ENCODE measurements at regions not wholly inside any gene's neighbourhood (a gene's known extent, or its start where the extent isn't known, plus 50 kb on each side); places are given as distances from the start of the nearest gene placed in this dataset.

DNA sequence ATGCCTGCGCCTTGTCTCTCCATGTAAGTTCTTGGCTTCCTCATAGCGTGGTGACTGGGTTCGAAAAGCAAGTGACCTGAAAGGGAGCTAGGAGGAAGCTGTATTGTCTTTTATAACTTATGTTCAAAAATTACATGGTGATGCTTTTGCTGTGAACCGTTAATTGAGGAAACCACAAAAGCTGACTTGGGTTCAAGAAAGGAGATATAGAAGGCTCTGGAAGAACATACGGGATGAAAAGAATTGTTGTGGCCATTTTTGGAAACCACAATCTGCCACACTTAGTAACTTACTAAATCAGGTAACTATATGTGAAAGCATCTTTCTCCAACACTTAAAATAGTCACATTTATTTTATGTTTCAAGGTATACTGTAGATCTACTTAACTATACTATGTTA is 177.0 kb upstream of the RBMS1 start:
- TF ChIP-seq EZH2 (IDR thresholded peaks at IDR 0.05; ENCODE audit: insufficient read depth, low read length), result no peak
- TF ChIP-seq, protein P1, sequence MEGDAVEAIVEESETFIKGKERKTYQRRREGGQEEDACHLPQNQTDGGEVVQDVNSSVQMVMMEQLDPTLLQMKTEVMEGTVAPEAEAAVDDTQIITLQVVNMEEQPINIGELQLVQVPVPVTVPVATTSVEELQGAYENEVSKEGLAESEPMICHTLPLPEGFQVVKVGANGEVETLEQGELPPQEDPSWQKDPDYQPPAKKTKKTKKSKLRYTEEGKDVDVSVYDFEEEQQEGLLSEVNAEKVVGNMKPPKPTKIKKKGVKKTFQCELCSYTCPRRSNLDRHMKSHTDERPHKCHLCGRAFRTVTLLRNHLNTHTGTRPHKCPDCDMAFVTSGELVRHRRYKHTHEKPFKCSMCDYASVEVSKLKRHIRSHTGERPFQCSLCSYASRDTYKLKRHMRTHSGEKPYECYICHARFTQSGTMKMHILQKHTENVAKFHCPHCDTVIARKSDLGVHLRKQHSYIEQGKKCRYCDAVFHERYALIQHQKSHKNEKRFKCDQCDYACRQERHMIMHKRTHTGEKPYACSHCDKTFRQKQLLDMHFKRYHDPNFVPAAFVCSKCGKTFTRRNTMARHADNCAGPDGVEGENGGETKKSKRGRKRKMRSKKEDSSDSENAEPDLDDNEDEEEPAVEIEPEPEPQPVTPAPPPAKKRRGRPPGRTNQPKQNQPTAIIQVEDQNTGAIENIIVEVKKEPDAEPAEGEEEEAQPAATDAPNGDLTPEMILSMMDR (IDR thresholded peaks at IDR 0.05; ENCODE audit: insufficient read depth, low read depth, low read length), result no peak

Data from astrocyte (in vitro differentiated cells and primary cell).